ES-I3 (cell line): ENCODE measurements at regions not wholly inside any gene's neighbourhood (a gene's known extent, or its start where the extent isn't known, plus 50 kb on each side); places are given as distances from the start of the nearest gene placed in this dataset.

Experiments
- H3K36me3 ChIP-seq: 2 replicates; pipeline ENCODE4 v1.6.1; 2013; ENCODE audit warnings: mild to moderate bottlenecking, low read length, control low read depth, moderate library complexity; ENCODE audit not compliant: insufficient read depth
- H3K4me1 ChIP-seq: 2 replicates; pipeline ENCODE4 v1.6.1; 2013; ENCODE audit warnings: mild to moderate bottlenecking, control low read depth, low read length; ENCODE audit not compliant: insufficient read depth
- H3K9ac ChIP-seq: 2 replicates; pipeline ENCODE4 v1.6.1; 2013; ENCODE audit warnings: low read depth, mild to moderate bottlenecking, low read length, moderate library complexity
- H3K9me3 ChIP-seq: 2 replicates; pipeline ENCODE4 v1.6.1; 2013; ENCODE audit warnings: mild to moderate bottlenecking, low read length, moderate library complexity; ENCODE audit not compliant: control insufficient read depth, insufficient read depth

DNA sequence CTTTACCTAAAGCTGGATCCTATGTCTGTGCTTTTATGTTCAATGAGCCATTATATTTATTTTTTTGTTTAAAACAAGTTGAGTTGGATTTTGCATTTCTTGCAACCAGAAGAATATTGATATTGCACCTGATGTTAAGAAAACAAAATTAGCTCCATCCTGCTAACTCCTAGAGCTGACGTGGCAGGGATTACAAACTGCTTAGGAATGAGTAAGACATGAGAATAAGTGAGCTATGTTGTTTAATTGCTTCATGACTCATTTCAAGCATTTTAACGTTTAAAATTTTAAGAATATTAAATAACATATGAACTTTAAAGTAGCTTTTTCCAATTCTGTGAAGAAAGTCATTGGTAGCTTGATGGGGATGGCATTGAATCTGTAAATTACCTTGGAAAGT, 663.5 kb downstream of the EPM2A start:
- no peaks in the 10 kb centered on the region for H3K36me3 ChIP-seq

DNA sequence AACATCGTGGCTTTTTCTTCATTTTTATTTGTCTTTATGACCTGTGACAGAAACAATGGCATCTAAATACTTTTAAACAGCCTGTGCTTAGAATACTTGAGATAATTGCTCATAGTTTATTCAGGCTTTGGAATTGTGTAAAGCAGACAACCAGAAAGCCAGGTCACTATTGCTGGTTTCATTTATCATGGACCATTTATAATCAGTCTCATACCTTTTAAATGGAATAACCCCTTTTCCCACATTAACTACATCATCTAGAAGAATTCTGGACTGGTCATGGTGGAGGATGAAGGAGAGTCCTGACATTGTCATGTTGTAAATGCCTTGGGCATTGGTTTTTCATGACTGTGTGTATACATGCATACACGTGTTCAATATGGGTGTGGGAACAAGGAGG, 661.5 kb downstream of the EPM2A start:
- H3K4me1 ChIP-seq = no peaks in the 10 kb centered on the region
- no peaks in the 10 kb centered on the region for H3K9me3 ChIP-seq
- H3K36me3 ChIP-seq = no peaks in the 10 kb centered on the region
- H3K9ac ChIP-seq = no peak overlapping the region

More for the DNA sequence above, 663.5 kb downstream of the EPM2A start:
- H3K9ac ChIP-seq = no peak overlapping the region
- H3K4me1 ChIP-seq = no peaks in the 10 kb centered on the region
- no peaks in the 10 kb centered on the region for H3K9me3 ChIP-seq

DNA sequence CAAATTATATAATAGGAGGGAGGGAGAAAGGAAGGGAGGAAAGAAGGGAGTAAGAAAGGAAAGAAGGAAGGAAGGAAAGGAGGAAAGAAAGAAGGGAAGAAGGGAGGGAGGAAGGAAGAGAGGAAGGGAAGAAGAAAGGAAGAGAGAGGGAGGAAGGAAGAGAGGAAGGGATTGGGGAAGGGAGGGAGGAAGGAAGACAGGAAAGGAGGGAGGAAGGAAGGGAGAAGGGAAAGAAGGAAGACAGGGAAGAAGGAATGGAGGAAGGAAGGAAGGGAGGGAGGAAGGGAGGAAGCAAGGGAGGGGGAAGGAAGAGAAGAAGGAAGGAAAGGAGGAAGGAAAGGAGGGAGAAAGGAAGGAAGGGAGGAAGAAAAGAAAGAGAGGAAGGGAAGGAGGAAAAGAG, 660.5 kb downstream of the EPM2A start:
- H3K9ac ChIP-seq = no peak overlapping the region
- no peaks in the 10 kb centered on the region for H3K36me3 ChIP-seq
- no peaks in the 10 kb centered on the region for H3K9me3 ChIP-seq
- no peaks in the 10 kb centered on the region for H3K4me1 ChIP-seq

DNA sequence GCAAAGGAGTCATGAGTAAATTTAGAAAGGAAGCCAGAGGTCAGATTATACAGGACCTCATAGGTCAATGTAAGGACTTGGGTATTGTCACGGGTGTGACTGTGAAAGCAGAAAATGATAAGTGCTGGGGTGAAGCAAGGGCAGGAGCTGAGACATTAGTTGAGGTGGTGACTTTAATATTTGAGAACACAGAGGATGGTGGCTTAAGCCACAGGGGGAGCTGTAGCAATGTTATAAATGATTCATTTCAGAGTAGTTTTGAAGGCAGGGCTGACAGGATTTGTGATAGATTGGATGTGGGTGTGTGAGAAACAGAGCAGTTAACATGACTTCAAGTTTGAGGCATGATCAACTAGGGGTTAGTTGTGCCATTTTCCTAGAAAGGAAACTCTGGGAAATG, 659.9 kb downstream of the EPM2A start:
- H3K9me3 ChIP-seq = no peaks in the 10 kb centered on the region
- H3K4me1 ChIP-seq = no peaks in the 10 kb centered on the region
- H3K9ac ChIP-seq = no peak overlapping the region
- H3K36me3 ChIP-seq = no peaks in the 10 kb centered on the region

DNA sequence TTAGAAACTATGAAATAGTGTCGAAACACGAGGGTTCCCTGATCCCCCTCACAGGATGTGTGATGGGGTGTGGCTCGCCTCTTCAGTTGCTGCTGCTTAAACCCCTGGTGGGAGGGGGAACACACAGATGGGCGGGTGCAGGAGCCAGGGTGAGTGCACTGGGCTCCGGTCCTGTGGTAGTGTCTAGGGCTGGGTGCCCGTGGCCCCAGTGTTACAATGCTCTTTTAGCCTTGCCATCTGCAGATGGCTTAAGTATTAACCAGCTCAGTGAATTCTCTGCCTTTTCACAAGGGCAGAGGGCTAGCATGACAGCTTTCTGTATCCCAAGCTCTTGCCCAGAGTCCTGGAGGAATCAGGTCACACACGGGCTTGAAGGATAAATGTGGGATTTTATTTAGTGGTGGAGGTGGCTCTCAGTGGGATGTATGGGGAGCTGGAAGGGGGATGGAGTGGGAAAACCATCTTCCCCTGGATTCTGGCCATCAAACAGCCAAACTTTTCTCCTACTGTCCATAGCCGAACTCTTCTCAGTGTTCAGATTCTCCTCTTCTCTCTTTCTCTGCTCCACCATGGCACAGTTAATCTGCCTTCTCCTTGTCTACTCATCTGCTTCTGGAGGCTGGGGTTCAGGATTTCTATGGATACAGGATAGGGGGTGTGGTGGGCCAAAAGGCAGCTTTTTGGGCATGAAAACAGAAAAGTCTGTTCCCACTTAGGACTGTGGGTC, 659.0 kb downstream of the EPM2A start:
- H3K9me3 ChIP-seq = no peaks in the 10 kb centered on the region
- no peaks in the 10 kb centered on the region for H3K36me3 ChIP-seq
- no peaks in the 10 kb centered on the region for H3K4me1 ChIP-seq

GRCh38 chr6:145077382-145077781, 657.9 kb downstream of the EPM2A start:
- no peaks in the 10 kb centered on the region for H3K9me3 ChIP-seq
- no peaks in the 10 kb centered on the region for H3K4me1 ChIP-seq
- H3K9ac ChIP-seq = no peak overlapping the region

More for the DNA sequence above, 659.0 kb downstream of the EPM2A start:
- H3K9ac ChIP-seq = no peak overlapping the region

DNA sequence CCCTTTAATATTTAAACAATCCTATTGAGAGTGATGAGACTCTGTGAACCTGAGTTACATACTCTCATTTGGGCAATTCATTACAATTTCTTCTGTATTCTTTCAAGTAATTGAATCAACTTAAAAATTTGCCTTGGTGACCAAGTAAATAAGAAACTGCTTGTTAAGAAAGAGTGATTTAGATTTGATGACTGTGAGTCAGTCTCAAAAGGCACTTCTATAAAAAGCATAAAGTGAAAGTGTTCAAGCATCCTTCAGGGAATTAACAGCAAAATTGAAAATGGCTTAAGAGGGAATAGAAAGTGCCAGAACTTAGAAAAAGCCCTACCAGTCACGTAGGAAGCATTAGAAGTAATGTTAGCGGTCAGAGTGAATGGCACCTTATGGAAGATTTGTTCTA, 654.7 kb downstream of the EPM2A start:
- no peaks in the 10 kb centered on the region for H3K4me1 ChIP-seq
- peaks cover 3% of the 10 kb centered on the region; the same call in 1 of the 2 replicates for H3K9me3 ChIP-seq
- H3K9ac ChIP-seq = no peak overlapping the region
- no peaks in the 10 kb centered on the region for H3K36me3 ChIP-seq

More at GRCh38 chr6:145077382-145077781, 657.9 kb downstream of the EPM2A start:
- H3K36me3 ChIP-seq = no peaks in the 10 kb centered on the region

GRCh38 chr6:145081677-145082076, 653.6 kb downstream of the EPM2A start:
- Histone ChIP-seq H3K9me3 (peaks cover 3% of the 10 kb centered on the region; the same call in 1 of the 2 replicates), H3K36me3 (no peaks in the 10 kb centered on the region), H3K9ac (no peak overlapping the region), H3K4me1 (no peaks in the 10 kb centered on the region)

DNA sequence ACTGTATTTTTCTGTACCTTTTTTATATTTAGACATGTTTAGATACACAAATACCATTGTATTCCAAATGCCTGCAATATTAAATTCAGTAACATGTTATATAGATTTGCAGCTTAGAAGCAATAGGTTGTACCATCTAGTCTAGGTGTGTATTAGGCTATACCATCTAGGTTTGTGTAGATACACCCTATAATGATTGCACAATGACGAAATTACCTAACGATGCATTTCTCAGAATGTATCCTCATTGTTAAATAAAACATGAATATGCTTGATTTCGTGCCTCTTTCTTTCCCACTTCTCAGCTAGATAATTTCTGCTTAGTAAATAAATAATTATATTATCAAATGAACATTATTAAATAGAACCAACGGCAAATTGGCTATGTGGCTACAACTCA, 653.0 kb downstream of the EPM2A start:
- no peaks in the 10 kb centered on the region for H3K36me3 ChIP-seq
- H3K9me3 ChIP-seq = peaks cover 3% of the 10 kb centered on the region; the same call in 1 of the 2 replicates
- no peaks in the 10 kb centered on the region for H3K4me1 ChIP-seq

DNA sequence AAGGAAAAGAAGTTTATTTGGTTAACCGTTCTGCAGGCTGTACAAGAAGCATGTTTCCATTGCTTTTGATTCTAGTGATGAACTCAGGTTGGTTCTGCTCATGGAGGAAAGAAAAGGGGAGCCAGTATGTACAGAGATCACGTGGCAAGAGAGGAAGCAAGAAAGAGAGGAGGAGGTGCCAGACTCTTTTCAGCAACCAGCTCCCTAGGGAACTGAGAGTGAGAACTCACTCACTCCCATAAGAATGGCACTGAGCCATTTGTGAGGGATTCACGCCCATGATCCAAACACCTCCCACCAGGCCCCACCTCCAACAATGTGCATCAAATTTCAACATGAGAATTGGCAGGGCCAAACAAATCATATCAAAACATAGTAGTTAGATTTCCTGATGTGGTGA, 649.1 kb downstream of the EPM2A start:
- no peaks in the 10 kb centered on the region for H3K4me1 ChIP-seq
- peaks cover 3% of the 10 kb centered on the region; the same call in 1 of the 2 replicates for H3K9me3 ChIP-seq
- no peaks in the 10 kb centered on the region for H3K36me3 ChIP-seq
- no peak overlapping the region for H3K9ac ChIP-seq

More for the DNA sequence above, 653.0 kb downstream of the EPM2A start:
- no peak overlapping the region for H3K9ac ChIP-seq

DNA sequence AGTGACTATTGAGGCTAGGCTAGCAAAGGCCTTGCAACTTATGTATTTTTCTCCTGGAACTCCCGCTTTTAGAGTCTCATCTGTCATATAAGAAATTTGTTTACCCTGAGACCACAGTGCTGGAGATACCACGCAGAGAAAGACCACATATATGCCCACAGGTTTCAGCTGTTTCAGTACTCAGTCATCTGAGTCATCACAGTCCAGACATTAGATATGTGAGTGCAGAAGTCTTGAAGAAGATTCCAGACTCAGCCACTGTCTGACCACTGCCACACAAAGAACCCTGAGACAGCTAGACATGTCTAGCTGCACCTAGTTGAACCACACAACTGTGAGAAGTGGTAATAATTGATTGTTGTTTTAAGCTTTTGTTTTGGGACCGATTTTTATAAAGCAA, 648.3 kb downstream of the EPM2A start:
- H3K9ac ChIP-seq = no peak overlapping the region
- no peaks in the 10 kb centered on the region for H3K4me1 ChIP-seq
- no peaks in the 10 kb centered on the region for H3K36me3 ChIP-seq

GRCh38 chr6:145090801-145091585, 644.3 kb downstream of the EPM2A start:
- no peaks in the 10 kb centered on the region for H3K4me1 ChIP-seq
- H3K9me3 ChIP-seq = no peaks in the 10 kb centered on the region
- no peak overlapping the region for H3K9ac ChIP-seq
- H3K36me3 ChIP-seq = no peaks in the 10 kb centered on the region

More for the DNA sequence above, 648.3 kb downstream of the EPM2A start:
- H3K9me3 ChIP-seq = peaks cover 3% of the 10 kb centered on the region; the same call in 1 of the 2 replicates

DNA sequence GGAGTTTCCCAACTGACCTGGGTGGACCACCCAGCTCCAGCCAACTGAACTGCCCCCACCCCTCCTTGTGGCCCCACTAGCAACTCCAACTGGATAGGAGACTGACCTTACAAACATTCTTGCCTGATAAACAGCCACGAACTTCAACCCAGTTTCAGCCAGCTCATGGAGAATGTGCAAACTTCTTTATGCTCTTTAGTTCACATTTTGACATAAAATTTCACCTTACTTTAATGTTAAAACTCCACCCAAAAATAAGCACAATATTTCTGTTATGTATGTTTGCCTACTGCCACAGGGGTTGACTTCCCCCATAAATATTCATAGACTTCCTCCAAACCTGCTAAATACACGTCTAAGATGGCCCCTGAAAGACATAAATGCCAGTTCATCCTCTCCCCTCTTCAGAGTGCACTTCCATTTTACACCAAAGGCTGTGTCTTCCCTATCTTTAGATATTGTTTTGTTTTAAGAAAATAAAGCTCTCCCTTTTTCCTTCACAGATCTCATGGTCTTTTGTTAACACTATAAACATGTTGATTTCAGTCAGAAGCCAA, 643.7 kb downstream of the EPM2A start:
- Histone ChIP-seq H3K36me3 (no peaks in the 10 kb centered on the region), H3K4me1 (no peaks in the 10 kb centered on the region), H3K9me3 (peaks cover 5% of the 10 kb centered on the region; the same call in 1 of the 2 replicates), H3K9ac (no peak overlapping the region)

GRCh38 chr6:145092554-145092953, 642.8 kb downstream of the EPM2A start:
- H3K9me3 ChIP-seq = peaks cover 7% of the 10 kb centered on the region
- H3K36me3 ChIP-seq = no peaks in the 10 kb centered on the region
- H3K9ac ChIP-seq = no peak overlapping the region
- no peaks in the 10 kb centered on the region for H3K4me1 ChIP-seq
